22Rv1 (cell line): ENCODE measurements at regions not wholly inside any gene's neighbourhood (a gene's known extent, or its start where the extent isn't known, plus 50 kb on each side); places are given as distances from the start of the nearest gene placed in this dataset.

Experiments used
- ZFX ChIP-seq: fragments of 450-650 bp; IDR thresholded peaks from 2 replicates; pipeline ENCODE4 v1.6.1; 2017; ENCODE audit warnings: antibody characterized with exemption, borderline replicate concordance
- TF ChIP-seq, protein P1 (sequence below): fragments of 450-650 bp; IDR thresholded peaks from 2 replicates; pipeline ENCODE4 v1.5.1; 2017; ENCODE audit warnings: mild to moderate bottlenecking

DNA sequence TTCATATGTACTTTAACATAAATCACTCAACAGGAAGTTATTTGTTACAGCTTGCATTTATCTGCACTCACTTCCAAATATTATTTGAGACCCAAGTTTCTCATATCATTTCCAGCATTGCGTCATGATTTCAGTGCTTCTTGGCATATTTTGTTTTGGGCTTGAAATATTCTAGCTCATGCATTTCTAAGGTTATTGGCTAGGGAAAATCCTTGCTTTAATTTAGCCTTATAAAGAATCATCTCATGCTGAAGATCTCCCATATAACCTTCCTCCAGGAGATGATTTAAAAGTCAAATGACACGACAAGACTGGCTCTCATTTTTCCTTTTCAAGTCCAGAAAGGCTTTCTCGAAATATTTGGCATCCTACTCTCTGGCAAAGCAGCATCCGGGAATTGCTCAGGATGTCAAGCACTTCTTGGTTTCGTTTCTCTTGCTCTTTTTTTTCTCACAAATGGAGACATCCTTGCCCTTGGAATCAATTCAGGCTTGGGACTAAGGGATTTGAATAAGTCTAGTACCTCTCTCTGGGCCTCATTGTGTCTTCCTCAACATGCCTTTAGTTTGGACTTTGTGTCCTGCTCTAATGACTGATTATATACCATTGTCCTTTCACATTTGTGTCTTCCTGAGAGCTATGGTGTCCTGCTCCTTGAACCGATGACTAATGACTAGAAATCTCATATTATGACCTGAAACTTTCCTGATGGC lies 295.0 kb downstream of the RMST start:
- TF ChIP-seq, protein P1, sequence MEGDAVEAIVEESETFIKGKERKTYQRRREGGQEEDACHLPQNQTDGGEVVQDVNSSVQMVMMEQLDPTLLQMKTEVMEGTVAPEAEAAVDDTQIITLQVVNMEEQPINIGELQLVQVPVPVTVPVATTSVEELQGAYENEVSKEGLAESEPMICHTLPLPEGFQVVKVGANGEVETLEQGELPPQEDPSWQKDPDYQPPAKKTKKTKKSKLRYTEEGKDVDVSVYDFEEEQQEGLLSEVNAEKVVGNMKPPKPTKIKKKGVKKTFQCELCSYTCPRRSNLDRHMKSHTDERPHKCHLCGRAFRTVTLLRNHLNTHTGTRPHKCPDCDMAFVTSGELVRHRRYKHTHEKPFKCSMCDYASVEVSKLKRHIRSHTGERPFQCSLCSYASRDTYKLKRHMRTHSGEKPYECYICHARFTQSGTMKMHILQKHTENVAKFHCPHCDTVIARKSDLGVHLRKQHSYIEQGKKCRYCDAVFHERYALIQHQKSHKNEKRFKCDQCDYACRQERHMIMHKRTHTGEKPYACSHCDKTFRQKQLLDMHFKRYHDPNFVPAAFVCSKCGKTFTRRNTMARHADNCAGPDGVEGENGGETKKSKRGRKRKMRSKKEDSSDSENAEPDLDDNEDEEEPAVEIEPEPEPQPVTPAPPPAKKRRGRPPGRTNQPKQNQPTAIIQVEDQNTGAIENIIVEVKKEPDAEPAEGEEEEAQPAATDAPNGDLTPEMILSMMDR, result no peak
- no peak for TF ChIP-seq ZFX
